GM18505 (cell line): ENCODE measurements at regions not wholly inside any gene's neighbourhood (a gene's known extent, or its start where the extent isn't known, plus 50 kb on each side); places are given as distances from the start of the nearest gene placed in this dataset.
A peak's percentile ranks its signal among the peaks of the same experiment; 100 is the strongest.
"Not testable (repeated sequence)": the region's sequence is repeated elsewhere in the genome, so short reads cannot be mapped to it uniquely, and the experiment has no call there.

ENCODE experiments used
- ATAC-seq: cut with Tn5 transposase; IDR thresholded peaks from one replicate; pipeline ENCODE4 v1.9.1; 2021; ENCODE audit not compliant: unreplicated experiment
- POLR2A ChIP-seq: IDR thresholded peaks from 4 replicates; pipeline ENCODE4 v1.6.1; 2011; ENCODE audit warnings: borderline replicate concordance; ENCODE audit not compliant: insufficient read depth, insufficient read length; ENCODE audit errors: extremely low read depth

- no peak for TF ChIP-seq POLR2A
- ATAC-seq: no peak
Measured at GRCh38 chr10:78656417-78657162, 412.2 kb upstream of the ZMIZ1 start.

GRCh38 chr10:78657163-78657861 is 411.5 kb upstream of the ZMIZ1 start:
- no peak for TF ChIP-seq POLR2A
- no peak for ATAC-seq

- ATAC-seq: no peak
Measured at GRCh38 chr10:78657862-78658165, 411.0 kb upstream of the ZMIZ1 start.

GRCh38 chr10:78658645-78659597 is 409.8 kb upstream of the ZMIZ1 start:
- ATAC-seq: peak; percentile 69
- no peak for TF ChIP-seq POLR2A

More at GRCh38 chr10:78657862-78658165, 411.0 kb upstream of the ZMIZ1 start:
- no peak for TF ChIP-seq POLR2A

GRCh38 chr10:78659598-78659967 is 409.2 kb upstream of the ZMIZ1 start:
- no peak for ATAC-seq
- no peak for TF ChIP-seq POLR2A

GRCh38 chr10:78660446-78661106 is 408.2 kb upstream of the ZMIZ1 start:
- no peak for TF ChIP-seq POLR2A
- ATAC-seq: no peak

- ATAC-seq: no peak
Measured at GRCh38 chr10:78663721-78664120, 405.0 kb upstream of the ZMIZ1 start.

GRCh38 chr10:78664929-78665553 is 403.7 kb upstream of the ZMIZ1 start:
- no peak for TF ChIP-seq POLR2A
- ATAC-seq: no peak

More at GRCh38 chr10:78663721-78664120, 405.0 kb upstream of the ZMIZ1 start:
- no peak for TF ChIP-seq POLR2A

- TF ChIP-seq POLR2A: no peak
- no peak for ATAC-seq
Measured at GRCh38 chr10:78672918-78673317, 395.8 kb upstream of the ZMIZ1 start.

- ATAC-seq: not testable (repeated sequence)
Measured at GRCh38 chr10:78681141-78681540, 387.6 kb upstream of the ZMIZ1 start.

- ATAC-seq: not testable (repeated sequence)
Measured at GRCh38 chr10:78681986-78682385, 386.8 kb upstream of the ZMIZ1 start.

- ATAC-seq: no peak
- no peak for TF ChIP-seq POLR2A
Measured at GRCh38 chr10:78684947-78685346, 383.8 kb upstream of the ZMIZ1 start.

GRCh38 chr10:78685466-78686103 is 383.2 kb upstream of the ZMIZ1 start:
- no peak for TF ChIP-seq POLR2A
- ATAC-seq: no peak
